GM21515 (cell line): ENCODE measurements at regions not wholly inside any gene's neighbourhood (a gene's known extent, or its start where the extent isn't known, plus 50 kb on each side); places are given as distances from the start of the nearest gene placed in this dataset.
A peak's percentile ranks its signal among the peaks of the same experiment; 100 is the strongest.
"Not testable (repeated sequence)": the region's sequence is repeated elsewhere in the genome, so short reads cannot be mapped to it uniquely, and the experiment has no call there.

Experiments
- ATAC-seq: cut with Tn5 transposase; IDR thresholded peaks from one replicate; pipeline ENCODE4 v1.9.1; 2021; ENCODE audit not compliant: unreplicated experiment

DNA sequence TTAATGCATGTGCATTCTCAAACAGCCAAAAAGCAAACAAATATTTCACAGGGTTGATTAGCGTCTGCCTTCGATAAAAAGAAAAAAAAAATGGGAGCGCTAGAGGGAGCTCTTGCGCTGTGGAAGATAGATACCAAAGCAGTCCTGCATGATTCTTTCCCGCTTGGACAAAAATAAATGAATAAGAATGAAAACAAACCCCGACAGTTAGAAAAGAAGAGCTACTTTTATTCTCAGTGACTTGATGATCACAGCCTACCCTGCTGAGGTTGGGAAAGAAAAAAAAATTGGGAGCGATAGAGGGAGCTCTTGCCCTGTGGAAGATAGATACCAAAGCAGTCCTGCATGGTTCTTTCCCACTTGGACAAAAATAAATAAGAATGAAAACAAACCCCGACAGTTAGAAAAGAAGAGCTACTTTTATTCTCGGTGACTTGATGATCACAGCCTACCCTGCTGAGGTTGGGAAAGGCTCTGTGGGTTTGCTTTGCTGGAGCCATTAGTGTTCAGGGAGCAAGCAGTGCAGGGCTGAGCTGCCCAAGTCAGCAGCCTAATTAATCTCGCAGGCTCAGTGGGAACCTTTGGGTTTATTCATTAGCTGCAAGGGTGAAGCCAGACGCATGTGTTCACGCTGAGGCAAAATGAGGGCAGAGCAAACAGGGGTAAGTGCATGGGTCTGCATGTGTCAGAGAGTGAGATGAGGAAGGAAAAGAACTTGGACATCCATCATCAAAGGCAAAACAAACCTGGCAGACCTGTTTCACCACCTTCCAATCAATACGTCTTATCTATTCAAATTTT is 249.3 kb upstream of the PRKX start:
- no peak for ATAC-seq

DNA sequence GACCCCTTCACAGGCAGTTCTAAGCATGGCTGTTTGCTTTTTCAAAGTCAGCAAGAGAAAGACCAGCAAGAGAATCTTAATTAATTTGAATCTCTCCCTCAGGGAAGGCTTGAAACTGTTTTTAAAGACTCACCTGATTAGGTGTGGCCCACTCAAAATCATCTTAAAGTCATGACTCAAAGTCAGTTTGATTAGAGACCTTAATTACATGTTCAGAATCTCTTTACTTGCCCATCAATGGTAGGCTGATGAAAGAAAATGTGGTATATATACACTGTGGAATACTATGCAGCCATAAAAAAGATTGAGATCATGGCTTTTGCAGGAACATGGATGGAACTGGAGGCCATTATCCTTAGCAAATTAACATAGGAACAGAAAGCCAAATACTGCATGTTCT is 247.5 kb upstream of the PRKX start:
- ATAC-seq: no peak

DNA sequence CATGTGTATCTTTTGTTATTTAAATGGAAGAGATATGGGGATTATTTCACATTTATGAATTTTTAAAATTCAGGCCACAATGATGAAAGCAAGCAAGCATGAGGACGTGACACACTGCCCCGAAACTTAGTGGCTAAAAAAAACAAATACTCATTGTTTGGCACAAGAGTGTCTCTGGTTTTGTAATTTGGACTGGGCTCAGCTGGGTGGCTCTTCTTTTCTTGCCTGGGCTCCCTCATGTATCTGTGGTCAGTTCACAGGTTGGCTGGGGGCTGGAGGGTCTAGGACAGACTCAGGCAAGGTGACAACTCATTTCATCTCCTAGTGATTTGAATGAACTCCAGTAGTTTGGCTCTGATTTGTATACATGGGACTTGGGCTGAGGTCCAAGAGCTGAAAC is 238.4 kb upstream of the PRKX start:
- ATAC-seq: no peak

DNA sequence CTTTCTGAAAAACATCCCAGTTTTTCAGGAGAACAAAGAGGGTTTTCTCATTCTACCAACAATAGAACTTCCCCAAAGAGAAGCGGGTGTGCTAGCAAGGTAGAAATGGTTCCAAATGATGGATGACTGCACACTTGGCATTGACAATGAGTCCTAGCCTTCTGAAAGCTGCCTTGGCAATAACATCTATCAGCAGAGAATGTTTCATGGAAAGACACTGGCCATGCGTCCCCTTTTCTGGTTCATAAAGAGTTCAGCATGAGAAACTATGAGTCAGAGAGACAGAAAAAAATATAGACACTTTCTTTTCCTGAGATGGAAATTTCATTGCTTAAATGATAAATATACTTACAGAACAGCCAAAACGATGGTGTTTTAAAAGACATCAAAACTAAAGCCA is 236.9 kb upstream of the PRKX start:
- no peak for ATAC-seq

DNA sequence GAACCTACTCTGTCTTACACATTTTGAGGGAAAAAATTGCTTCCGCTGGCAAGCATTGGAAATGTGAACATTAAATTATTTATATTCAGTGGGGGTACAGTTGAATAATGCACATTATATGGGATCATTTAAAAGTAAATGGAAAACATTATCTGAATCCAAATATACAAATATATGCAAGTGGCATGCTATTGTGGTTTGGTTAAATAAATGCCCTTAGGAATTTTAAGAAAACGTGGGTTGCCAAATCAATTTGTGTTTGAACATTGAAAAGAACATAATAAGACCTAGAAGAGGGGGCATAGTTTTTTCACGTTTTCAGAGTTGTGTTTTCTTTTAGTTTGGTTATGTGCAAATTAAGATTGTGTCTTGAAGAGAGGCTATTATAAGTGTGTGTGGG is 230.5 kb upstream of the PRKX start:
- ATAC-seq: no peak

DNA sequence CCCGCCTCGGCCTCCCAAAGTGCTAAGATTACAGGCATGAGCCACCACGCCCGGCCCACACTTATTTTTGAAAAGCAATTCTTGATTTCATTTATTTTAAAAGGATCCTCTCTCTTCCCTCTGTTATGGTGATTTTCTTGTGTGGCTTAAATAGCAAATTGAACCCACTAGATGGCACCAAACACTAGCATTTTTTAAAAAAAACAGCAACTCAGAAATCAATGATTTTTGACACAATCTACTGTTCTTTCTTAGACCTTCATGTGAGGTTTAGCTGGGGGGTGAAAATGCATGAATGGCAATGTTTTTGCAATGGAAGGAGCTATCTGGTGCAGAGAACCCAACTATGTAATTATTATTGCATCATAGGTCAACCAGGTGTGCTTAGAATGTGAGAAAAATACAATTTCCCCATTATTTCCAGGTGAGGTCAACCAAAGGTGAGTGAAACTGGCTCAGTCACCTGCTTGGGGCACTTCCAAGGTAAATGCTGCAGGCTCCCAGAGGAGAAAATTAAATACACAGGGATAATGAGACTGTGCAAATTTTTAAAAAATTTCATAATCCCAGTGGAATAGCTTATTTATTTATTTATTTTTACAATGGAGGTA is 226.7 kb upstream of the PRKX start:
- ATAC-seq: no peak

DNA sequence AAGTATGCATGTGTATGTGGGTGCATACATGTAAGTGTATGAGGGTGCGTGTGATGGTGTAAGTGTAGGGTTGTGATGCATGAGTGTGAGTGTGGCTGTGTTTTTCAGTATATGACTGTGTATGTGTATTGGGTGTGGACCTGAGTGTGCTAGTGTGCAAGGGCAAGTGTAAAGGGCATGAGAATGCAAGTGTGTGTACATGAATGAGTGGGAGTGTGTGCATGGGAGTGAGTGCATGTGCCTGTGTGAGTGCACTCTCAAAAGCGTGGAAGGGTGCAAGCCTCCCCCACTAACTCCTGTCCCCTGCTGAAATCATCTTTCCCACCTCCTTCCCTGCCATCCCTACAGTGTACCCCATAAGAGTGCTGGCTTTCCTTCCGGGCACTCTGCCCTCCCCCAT is 225.1 kb upstream of the PRKX start:
- no peak for ATAC-seq

DNA sequence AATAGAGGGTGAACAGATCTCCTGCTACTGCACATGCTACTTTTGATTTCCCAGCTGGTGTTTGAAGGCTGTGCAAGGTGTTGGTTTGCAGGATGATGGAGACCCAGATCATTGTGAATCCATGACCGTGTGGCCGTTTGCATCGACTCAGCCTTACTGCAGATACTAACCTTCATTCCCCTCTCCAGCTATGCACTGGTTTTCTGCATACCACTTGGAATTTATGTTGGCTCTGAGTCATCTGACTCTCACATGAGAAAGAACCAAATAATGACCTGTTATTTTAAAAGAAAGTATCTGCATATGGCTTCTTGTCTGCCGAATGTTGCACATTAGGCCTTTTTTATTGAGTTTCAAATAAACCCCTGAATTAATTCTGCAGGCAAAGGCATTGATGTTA is 221.7 kb upstream of the PRKX start:
- ATAC-seq: not testable (repeated sequence)

DNA sequence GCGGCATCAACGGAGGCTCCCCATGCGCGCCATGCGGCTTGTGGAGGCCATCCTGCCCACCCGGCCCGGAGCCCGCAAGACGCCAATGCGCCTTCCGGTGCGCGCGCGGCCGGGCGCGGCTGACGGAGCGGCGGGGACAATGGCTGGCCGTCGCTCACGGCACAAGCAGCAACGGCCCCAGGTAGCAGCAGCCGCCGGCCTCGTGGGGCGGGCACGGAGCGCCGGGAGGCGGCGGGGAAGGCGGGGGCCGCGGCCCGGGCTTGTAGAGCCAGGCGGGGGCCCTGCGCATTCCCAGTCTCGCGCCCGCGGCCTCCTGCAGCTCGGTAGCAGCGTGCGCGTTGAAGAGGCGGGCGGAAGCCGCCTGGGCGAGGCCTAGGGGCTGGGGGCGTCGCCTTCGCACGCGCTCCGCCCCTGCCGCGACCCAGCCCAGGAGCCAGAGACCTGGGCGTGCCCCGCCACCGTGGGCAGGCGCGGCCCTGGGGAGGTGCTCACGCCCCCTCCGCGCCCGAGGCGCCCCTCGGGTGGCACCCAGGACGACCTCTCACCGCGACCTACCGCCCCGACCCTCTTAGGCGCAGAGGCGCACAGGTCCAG is 207.1 kb upstream of the PRKX start:
- ATAC-seq: peak; percentile 99

DNA sequence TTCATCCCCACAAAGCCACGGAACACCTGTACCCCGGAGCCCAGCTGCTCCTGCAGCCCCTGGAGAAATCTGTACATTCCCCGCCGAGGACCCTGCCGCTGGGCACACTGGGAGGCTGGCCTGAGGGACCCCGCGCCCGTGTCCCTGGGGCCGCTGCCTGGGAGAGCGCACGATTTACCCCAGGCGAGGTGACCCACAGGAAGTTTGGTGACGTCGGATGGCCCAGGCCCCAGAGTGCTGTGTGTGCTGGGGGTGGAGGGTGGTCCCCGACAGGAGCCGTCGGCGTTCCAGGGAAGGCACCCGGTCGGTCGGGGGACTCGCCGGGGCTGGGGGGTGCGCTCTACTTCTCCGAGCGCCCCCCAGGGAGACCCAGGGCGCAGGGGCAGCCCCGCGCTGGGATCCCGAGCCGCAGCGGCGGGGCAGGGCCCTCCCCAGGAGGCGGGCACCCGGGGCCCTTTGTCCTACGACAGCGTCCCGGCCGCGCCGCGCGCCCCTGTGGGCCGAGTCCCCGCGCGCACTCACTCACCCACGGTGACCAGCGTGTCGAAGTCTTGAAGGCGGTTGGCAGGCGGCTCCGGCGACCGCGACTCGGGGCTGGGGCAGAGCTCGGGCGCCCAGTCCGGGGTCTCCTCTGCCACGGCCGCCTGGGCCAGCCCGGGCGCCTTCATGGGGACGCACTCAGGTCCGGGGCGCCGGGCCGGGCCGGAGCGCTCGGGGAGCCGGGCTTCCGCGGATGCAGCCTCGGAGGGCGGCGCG is 206.4 kb upstream of the PRKX start:
- ATAC-seq: peak; percentile 31

DNA sequence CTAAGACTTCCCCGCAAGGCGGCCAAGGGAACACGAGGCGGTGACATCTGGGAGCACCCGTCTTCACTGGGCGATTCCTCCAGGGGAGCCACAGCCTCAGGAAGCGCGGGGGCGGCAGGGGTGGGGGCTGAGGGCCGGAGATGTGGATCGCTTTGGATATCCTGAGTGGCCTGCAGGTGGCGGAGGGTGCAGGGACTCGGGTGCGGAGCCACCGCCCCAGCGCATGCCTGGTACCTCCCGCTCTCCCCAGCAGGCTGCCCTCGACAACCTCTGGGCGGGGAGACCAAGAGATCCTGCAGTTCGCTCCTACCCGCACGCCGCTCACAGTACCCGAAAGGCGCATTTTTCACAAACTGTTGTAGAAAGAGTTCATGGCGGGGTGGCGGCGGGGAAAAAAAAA is 201.4 kb upstream of the PRKX start:
- ATAC-seq: not testable (repeated sequence)

DNA sequence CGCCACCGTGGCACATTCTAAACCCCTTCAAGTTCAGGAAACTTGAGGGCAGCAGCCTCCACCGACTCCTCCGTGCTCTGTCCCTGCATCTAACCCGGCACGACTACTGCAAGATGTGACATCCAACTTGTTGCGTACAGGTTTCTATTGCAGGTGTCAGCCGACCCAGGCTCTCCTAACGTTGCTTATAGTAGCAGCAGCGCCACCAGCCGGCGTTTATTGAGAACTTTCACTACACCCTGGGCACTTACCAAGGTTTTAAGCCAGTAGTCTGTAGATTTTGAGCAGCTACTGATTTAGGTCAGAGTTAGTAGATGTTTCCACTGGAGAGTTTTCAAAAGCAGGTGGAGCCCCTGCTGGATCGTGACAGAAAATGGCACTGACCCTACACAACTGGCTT is 200.6 kb upstream of the PRKX start:
- ATAC-seq: not testable (repeated sequence)

DNA sequence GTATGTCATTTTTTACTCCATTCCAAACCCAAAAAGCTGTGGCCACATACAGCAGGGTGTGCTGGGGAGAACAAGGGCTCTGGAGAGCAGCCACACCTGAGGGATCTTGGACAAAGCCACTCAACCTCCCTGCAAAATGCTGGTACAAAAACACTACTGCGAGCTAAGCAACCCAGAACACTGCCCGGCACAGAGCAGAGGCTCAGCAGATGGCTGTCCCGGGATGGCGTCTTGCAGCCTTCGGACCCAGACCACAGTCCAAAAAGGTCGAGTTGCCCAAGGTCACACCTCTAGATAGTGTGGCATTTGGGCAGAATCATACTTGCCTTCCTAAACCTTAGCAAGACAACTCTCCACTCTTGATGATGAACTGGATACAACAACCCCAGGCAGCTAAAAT is 197.6 kb upstream of the PRKX start:
- ATAC-seq: not testable (repeated sequence)

DNA sequence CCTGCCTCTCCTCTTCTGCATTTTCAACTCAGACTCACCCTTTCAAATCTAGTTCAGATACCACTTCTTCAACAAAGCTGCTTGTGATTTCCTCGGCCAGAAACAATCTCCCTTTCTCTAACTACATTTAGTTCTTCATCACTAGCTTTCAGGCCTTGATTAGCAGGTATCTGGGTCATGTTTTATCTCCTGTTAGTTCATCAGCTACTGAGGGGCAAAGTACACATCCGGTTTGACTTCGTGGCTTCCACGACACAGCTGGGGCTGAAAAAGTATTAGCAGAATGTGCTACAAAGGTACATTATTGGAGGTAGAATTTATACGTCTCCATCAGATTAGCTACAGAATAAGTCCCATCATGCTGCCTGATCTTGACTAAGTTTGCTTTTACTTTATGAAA is 197.2 kb upstream of the PRKX start:
- ATAC-seq: not testable (repeated sequence)

DNA sequence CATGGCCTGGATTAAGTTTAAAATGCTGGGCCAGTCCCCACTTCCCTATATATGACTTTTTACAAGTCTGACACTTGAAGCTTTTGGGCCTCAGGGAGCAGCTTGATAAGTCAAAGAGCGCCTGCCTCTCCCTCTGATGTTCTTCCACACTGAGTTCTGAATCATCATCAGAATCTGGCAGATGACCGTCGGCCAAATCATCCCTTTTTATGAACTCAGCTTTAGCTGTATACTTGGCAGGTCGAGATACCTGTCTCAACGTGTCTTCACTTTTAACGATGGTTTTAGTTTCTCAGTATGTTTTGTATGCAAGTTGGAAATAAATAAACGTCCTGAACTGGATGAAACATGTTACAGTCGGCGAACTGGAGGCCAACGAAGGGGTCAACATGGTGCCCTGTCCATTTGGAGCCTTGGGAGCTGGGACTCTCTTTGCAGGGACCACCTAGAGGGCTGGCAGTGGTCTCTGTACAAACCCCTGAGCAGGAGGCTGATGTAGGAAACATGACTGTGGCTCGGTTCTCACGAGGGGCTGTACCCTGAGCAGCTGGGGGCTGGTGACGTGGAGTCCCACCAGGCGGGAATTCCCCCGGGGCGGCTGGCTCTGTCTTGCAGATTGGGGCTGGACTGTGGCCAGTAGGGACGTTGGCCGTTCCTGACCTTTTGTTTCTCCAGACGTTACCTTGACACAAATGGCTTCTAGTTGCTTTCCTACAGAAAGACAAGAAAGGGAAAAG is 192.2 kb upstream of the PRKX start:
- ATAC-seq: not testable (repeated sequence)

DNA sequence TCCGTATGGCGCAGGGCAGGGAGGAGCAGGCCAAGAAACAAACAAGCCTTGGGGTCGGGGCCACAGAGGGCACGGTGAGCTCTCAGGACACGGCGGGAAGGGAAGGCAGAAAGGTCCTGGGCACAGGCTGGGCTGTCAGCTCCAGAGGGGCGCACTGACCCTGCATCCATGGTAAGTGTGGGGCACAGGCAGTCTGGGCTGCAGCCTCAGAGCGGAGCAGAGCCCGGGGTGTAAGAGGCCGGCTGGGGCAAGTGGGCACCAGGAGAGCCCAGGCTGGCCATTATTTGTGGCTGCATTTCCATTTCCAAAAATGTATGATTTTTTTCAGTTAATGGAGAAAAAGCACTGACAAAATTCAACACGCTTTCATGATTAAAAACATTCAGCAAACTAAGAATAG is 188.8 kb upstream of the PRKX start:
- ATAC-seq: not testable (repeated sequence)

DNA sequence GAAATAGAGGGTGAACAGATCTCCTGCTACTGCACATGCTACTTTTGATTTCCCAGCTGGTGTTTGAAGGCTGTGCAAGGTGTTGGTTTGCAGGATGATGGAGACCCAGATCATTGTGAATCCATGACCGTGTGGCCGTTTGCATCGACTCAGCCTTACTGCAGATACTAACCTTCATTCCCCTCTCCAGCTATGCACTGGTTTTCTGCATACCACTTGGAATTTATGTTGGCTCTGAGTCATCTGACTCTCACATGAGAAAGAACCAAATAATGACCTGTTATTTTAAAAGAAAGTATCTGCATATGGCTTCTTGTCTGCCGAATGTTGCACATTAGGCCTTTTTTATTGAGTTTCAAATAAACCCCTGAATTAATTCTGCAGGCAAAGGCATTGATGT is 183.3 kb upstream of the PRKX start:
- not testable (repeated sequence) for ATAC-seq

DNA sequence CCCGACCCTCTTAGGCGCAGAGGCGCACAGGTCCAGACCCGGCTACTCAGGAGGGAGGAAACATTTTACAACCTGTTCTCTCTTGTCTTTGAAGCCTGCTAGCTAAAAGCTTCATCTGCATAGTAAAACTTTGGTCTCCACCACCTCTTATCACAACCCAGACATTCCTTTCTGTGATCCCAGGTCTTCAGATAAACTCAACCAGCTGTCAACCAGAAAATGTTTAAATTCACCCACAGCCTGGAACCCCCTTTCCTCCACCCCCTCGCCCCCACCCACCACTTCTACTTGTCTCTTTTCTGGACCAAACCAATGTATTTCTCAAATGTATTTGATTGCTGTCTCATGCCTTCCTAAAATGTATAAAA is 169.1 kb upstream of the PRKX start:
- ATAC-seq: not testable (repeated sequence)

DNA sequence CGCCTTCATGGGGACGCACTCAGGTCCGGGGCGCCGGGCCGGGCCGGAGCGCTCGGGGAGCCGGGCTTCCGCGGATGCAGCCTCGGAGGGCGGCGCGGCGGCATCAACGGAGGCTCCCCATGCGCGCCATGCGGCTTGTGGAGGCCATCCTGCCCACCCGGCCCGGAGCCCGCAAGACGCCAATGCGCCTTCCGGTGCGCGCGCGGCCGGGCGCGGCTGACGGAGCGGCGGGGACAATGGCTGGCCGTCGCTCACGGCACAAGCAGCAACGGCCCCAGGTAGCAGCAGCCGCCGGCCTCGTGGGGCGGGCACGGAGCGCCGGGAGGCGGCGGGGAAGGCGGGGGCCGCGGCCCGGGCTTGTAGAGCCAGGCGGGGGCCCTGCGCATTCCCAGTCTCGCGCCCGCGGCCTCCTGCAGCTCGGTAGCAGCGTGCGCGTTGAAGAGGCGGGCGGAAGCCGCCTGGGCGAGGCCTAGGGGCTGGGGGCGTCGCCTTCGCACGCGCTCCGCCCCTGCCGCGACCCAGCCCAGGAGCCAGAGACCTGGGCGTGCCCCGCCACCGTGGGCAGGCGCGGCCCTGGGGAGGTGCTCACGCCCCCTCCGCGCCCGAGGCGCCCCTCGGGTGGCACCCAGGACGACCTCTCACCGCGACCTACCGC is 168.6 kb upstream of the PRKX start:
- peak; percentile 98 for ATAC-seq

DNA sequence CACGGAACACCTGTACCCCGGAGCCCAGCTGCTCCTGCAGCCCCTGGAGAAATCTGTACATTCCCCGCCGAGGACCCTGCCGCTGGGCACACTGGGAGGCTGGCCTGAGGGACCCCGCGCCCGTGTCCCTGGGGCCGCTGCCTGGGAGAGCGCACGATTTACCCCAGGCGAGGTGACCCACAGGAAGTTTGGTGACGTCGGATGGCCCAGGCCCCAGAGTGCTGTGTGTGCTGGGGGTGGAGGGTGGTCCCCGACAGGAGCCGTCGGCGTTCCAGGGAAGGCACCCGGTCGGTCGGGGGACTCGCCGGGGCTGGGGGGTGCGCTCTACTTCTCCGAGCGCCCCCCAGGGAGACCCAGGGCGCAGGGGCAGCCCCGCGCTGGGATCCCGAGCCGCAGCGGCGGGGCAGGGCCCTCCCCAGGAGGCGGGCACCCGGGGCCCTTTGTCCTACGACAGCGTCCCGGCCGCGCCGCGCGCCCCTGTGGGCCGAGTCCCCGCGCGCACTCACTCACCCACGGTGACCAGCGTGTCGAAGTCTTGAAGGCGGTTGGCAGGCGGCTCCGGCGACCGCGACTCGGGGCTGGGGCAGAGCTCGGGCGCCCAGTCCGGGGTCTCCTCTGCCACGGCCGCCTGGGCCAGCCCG is 167.9 kb upstream of the PRKX start:
- ATAC-seq: peak; percentile 42
